Astrocyte (in vitro differentiated cells and primary cell): ENCODE measurements at regions not wholly inside any gene's neighbourhood (a gene's known extent, or its start where the extent isn't known, plus 50 kb on each side); places are given as distances from the start of the nearest gene placed in this dataset.

Experiments used
- DNase-seq: peaks from one replicate; pipeline ENCODE4 v3.0.0-alpha.2; 2010; ENCODE audit warnings: low read depth
- FAIRE-seq: peaks from 2 replicates; lab custom pipeline; 2011; peaks lifted over from hg19 to GRCh38; lab: Jason Lieb, UNC
- H2AFZ ChIP-seq: 2 replicates; pipeline ENCODE4 v1.6.0; 2012; ENCODE audit warnings: low read depth, low read length, inconsistent platforms
- H3K27ac ChIP-seq: 2 replicates; pipeline ENCODE4 v1.5.1; 2011; ENCODE audit warnings: low read depth, low read length, inconsistent platforms
- H3K27me3 ChIP-seq: 2 replicates; pipeline ENCODE4 v1.6.0; 2011; ENCODE audit warnings: low read length, inconsistent platforms; ENCODE audit not compliant: insufficient read depth
- H3K36me3 ChIP-seq: 2 replicates; pipeline ENCODE4 v1.5.1; 2011; ENCODE audit warnings: low read length, inconsistent platforms; ENCODE audit not compliant: insufficient read depth
- H3K4me1 ChIP-seq: 2 replicates; pipeline ENCODE4 v1.5.1; 2011; ENCODE audit warnings: low read length, inconsistent platforms; ENCODE audit not compliant: insufficient read depth
- H3K4me2 ChIP-seq: 2 replicates; pipeline ENCODE4 v1.6.0; 2012; ENCODE audit warnings: low read length, inconsistent platforms
- H3K4me3 ChIP-seq: 2 replicates; pipeline ENCODE4 v1.5.1; 2011; ENCODE audit warnings: low read depth, mild to moderate bottlenecking, low read length, inconsistent platforms; ENCODE audit not compliant: insufficient read depth
- H3K79me2 ChIP-seq: 2 replicates; pipeline ENCODE4 v1.6.0; 2012; ENCODE audit warnings: mild to moderate bottlenecking, low read length, inconsistent platforms; ENCODE audit not compliant: insufficient read depth
- H3K9ac ChIP-seq: 2 replicates; pipeline ENCODE4 v1.6.0; 2012; ENCODE audit warnings: mild to moderate bottlenecking, low read length, inconsistent platforms
- H3K9me3 ChIP-seq: 2 replicates; pipeline ENCODE4 v1.5.1; 2012; ENCODE audit warnings: low read depth, mild to moderate bottlenecking, low read length, inconsistent platforms; ENCODE audit not compliant: insufficient read depth
- H4K20me1 ChIP-seq: 2 replicates; pipeline ENCODE4 v1.6.0; 2012; ENCODE audit warnings: low read length, inconsistent platforms; ENCODE audit not compliant: insufficient read depth
- H3K27ac Mint-ChIP-seq: one replicate; pipeline ENCODE4 v1.8.0; 2021; ENCODE audit warnings: mild to moderate bottlenecking, mixed read lengths; ENCODE audit not compliant: unreplicated experiment
- H3K27me3 Mint-ChIP-seq: one replicate; pipeline ENCODE4 v1.8.0; 2021; ENCODE audit warnings: low read depth, mixed read lengths; ENCODE audit not compliant: unreplicated experiment
- H3K36me3 Mint-ChIP-seq: one replicate; pipeline ENCODE4 v1.8.0; 2021; ENCODE audit warnings: low read depth, mixed read lengths; ENCODE audit not compliant: unreplicated experiment
- H3K4me1 Mint-ChIP-seq: one replicate; pipeline ENCODE4 v1.8.0; 2021; ENCODE audit warnings: low read depth, mixed read lengths; ENCODE audit not compliant: unreplicated experiment
- H3K4me3 Mint-ChIP-seq: one replicate; pipeline ENCODE4 v1.8.0; 2021; ENCODE audit warnings: mild to moderate bottlenecking, moderate library complexity, mixed read lengths; ENCODE audit not compliant: unreplicated experiment
- H3K9me3 Mint-ChIP-seq: one replicate; pipeline ENCODE4 v1.8.0; 2021; ENCODE audit warnings: mild to moderate bottlenecking, mixed read lengths; ENCODE audit not compliant: unreplicated experiment
- EZH2 ChIP-seq: IDR thresholded peaks from 2 replicates; pipeline ENCODE4 v1.6.1; 2012; ENCODE audit warnings: mild to moderate bottlenecking, low read length, inconsistent platforms; ENCODE audit not compliant: insufficient read depth
- TF ChIP-seq, protein P1 (sequence below): IDR thresholded peaks from 2 replicates; pipeline ENCODE4 v1.5.1; 2011; ENCODE audit warnings: low read depth, mild to moderate bottlenecking, inconsistent platforms, low read length, moderate library complexity; ENCODE audit not compliant: insufficient read depth

DNA sequence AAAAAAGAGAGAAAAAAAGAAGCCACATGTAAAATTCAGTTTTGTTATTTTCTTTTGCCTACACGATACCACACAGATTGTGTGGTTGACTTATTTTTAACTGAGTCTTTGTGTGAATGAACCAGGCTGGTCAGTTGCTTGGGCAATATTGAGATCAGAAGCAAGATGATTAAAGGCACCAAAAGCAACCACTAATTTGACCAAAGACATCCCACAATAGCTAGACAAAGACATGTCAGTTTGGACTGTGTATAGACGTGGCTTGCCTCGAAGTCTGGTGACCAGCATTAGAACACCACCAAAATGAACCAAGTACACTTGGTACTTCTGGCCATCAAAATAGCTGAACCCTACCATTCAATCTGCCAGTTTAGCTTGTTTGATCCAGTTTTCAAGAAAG, 340.6 kb upstream of the TBX3 start:
- Histone ChIP-seq H3K9ac (no peak overlapping the region), H3K4me2 (no peak overlapping the region), H3K27ac (no peak overlapping the region), H3K4me3 (no peak overlapping the region), H3K27me3 (no peaks in the 10 kb centered on the region), H4K20me1 (no peaks in the 10 kb centered on the region), H2AFZ (no peak overlapping the region), H3K79me2 (no peaks in the 10 kb centered on the region), H3K9me3 (peaks cover 2% of the 10 kb centered on the region), H3K4me1 (no peaks in the 10 kb centered on the region), H3K36me3 (no peaks in the 10 kb centered on the region)
- Mint-ChIP-seq H3K4me1 (no peaks in the 10 kb centered on the region), H3K9me3 (peaks cover 5% of the 10 kb centered on the region), H3K4me3 (no peak overlapping the region), H3K27me3 (peaks cover 13% of the 10 kb centered on the region), H3K36me3 (no peaks in the 10 kb centered on the region), H3K27ac (no peak overlapping the region)
- FAIRE-seq (no peak), DNase-seq (no peak)
- TF ChIP-seq EZH2 = no peak
- TF ChIP-seq, protein P1, sequence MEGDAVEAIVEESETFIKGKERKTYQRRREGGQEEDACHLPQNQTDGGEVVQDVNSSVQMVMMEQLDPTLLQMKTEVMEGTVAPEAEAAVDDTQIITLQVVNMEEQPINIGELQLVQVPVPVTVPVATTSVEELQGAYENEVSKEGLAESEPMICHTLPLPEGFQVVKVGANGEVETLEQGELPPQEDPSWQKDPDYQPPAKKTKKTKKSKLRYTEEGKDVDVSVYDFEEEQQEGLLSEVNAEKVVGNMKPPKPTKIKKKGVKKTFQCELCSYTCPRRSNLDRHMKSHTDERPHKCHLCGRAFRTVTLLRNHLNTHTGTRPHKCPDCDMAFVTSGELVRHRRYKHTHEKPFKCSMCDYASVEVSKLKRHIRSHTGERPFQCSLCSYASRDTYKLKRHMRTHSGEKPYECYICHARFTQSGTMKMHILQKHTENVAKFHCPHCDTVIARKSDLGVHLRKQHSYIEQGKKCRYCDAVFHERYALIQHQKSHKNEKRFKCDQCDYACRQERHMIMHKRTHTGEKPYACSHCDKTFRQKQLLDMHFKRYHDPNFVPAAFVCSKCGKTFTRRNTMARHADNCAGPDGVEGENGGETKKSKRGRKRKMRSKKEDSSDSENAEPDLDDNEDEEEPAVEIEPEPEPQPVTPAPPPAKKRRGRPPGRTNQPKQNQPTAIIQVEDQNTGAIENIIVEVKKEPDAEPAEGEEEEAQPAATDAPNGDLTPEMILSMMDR = no peak

DNA sequence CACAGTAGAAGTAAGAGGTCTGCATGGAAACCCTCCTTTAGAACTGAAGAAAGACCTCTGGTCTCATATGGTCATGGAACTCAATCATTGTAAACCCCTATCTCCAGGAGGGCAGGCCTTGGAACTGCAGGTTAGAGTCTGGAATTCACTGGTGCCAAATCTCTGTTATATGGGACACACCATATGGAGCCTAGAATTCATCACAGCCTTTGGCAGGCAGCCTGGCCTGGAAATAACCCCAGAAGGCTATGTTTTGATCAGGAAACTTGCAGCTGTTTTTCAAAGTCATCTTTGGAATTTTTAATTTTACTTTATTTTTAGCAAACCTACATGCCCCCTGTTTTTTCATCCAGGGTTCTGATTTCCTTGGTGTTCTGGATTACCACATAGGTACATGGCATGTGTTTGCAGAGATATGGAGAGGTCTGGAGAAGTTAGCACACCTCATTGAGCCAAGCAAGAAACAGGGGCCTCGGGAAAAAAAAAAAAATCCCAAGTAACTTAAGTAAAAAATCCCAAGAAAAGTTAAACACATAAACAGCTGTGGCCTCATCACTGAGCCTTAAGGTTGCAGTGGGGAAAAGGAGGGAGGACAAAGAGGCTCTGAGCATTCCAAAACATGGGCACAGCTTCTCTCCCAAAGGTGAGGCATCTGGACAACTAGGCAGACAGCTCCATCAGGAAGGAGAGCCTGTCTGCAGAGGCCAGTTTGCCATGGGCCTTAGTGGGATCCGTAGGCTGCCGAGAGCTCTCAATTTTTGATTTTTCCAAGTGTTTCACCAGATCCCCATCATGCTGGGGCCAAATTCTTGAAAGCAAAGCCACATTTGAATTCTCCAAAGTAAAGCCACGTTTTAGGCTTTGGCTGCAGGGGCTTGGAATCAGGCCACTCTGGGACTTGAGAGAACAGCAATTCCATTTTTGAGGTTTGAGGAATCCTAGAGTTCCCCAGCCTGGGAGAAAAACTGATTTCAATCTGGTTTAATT, 339.6 kb upstream of the TBX3 start:
- H3K27ac Mint-ChIP-seq = no peak overlapping the region
- no peak overlapping the region for H3K4me2 ChIP-seq
- TF ChIP-seq, protein P1 = no peak
- TF ChIP-seq EZH2 = no peak
- no peaks in the 10 kb centered on the region for H3K36me3 Mint-ChIP-seq
- DNase-seq (peak; percentile 6), FAIRE-seq (no peak)
- peaks cover 10% of the 10 kb centered on the region for H3K27me3 Mint-ChIP-seq
- no peaks in the 10 kb centered on the region for H3K27me3 ChIP-seq
- no peaks in the 10 kb centered on the region for H3K4me1 Mint-ChIP-seq
- H3K4me1 ChIP-seq = no peaks in the 10 kb centered on the region
- H4K20me1 ChIP-seq = no peaks in the 10 kb centered on the region
- H3K4me3 Mint-ChIP-seq = no peak overlapping the region
- no peaks in the 10 kb centered on the region for H3K79me2 ChIP-seq
- H3K4me3 ChIP-seq = no peak overlapping the region
- peaks cover 6% of the 10 kb centered on the region for H3K9me3 Mint-ChIP-seq
- H3K27ac ChIP-seq = no peak overlapping the region
- no peaks in the 10 kb centered on the region for H3K36me3 ChIP-seq
- no peak overlapping the region for H2AFZ ChIP-seq
- H3K9me3 ChIP-seq = peaks cover 2% of the 10 kb centered on the region
- H3K9ac ChIP-seq = no peak overlapping the region

DNA sequence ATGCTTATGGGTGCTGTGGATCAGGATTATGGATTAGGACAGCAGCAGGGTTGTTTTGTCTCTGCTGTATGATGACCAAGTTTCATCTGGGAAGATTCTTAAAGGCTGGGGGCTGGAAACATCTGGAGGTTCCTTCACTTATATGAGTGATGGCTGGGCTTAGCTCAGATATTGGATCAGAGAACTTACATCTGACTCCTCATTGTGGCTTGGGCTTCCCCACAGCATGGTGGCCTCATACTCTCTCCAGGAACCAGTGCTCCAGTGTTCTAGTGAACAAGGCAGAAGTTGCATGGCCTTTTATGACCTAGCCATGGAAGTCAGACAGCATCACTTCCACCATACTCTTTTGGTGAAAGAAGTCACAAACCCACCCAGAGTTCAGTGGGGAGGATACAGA, 336.1 kb upstream of the TBX3 start:
- H3K36me3 Mint-ChIP-seq = no peaks in the 10 kb centered on the region
- TF ChIP-seq, protein P1 = no peak
- TF ChIP-seq EZH2 = no peak
- Histone ChIP-seq H3K4me3 (no peak overlapping the region), H3K36me3 (no peaks in the 10 kb centered on the region), H3K27me3 (no peaks in the 10 kb centered on the region), H3K9me3 (peaks cover 2% of the 10 kb centered on the region), H3K4me1 (no peaks in the 10 kb centered on the region), H4K20me1 (no peaks in the 10 kb centered on the region), H3K27ac (no peak overlapping the region), H3K79me2 (no peaks in the 10 kb centered on the region), H2AFZ (no peak overlapping the region), H3K9ac (no peak overlapping the region), H3K4me2 (no peak overlapping the region)
- FAIRE-seq (no peak), DNase-seq (no peak)
- no peak overlapping the region for H3K4me3 Mint-ChIP-seq
- peaks cover 23% of the 10 kb centered on the region for H3K27me3 Mint-ChIP-seq
- no peak overlapping the region for H3K27ac Mint-ChIP-seq
- peaks cover 11% of the 10 kb centered on the region for H3K9me3 Mint-ChIP-seq
- no peaks in the 10 kb centered on the region for H3K4me1 Mint-ChIP-seq
